Tibial nerve (tissue), 4 donors: ENCODE measurements at regions not wholly inside any gene's neighbourhood (a gene's known extent, or its start where the extent isn't known, plus 50 kb on each side); places are given as distances from the start of the nearest gene placed in this dataset.

Experiments used
- DNase-seq, 2 donors: peaks; one replicate each; pipeline ENCODE4 v3.0.0-alpha.2; 2019; ENCODE audit warnings: low spot score in 2 of 2
- H3K27ac ChIP-seq, 4 donors: fragments of 200-600 bp; sonication (generic) in 3 of 4; one replicate each; pipeline ENCODE4 v1.5.1; 2017 to 2019; ENCODE audit warnings: mild to moderate bottlenecking in 1 of 4
- H3K27me3 ChIP-seq, 2 donors: fragments of 200-600 bp; sonication (generic) in 1 of 2; one replicate each; pipeline versions ENCODE4 v1.5.1 to v1.6.0; 2017 to 2019
- H3K36me3 ChIP-seq, 3 donors: fragments of 200-600 bp; sonication (generic); one replicate each; pipeline ENCODE4 v1.5.1; 2018 to 2019
- H3K4me1 ChIP-seq, 4 donors: fragments of 200-600 bp; sonication (generic) in 3 of 4; one replicate each; pipeline ENCODE4 v1.5.1; 2017 to 2019
- H3K4me3 ChIP-seq, 4 donors: fragments of 200-600 bp; sonication (generic) in 3 of 4; one replicate each; pipeline ENCODE4 v1.5.1; 2017 to 2019; ENCODE audit warnings: mild to moderate bottlenecking in 1 of 4, moderate library complexity in 1 of 4
- H3K9me3 ChIP-seq, 4 donors: fragments of 200-600 bp; sonication (generic) in 3 of 4; one replicate each; pipeline ENCODE4 v1.5.1; 2017 to 2019
- EP300 ChIP-seq, 2 donors: sonication (generic); formaldehyde crosslinking; IDR thresholded peaks; one replicate each; pipeline ENCODE4 v1.6.1; 2017; ENCODE audit warnings: antibody characterized with exemption in 2 of 2, mild to moderate bottlenecking in 1 of 2
- POLR2A ChIP-seq, 2 donors: fragments of 450-650 bp; IDR thresholded peaks; one replicate each; pipeline ENCODE4 v1.6.1; 2017; ENCODE audit warnings: antibody characterized with exemption in 2 of 2, mild to moderate bottlenecking in 2 of 2, moderate library complexity in 2 of 2
- WGBS, 2 donors: methylation state at CpG; one replicate each; pipeline ENCODE4 v1.1.5; 2018; 5-methylcytosine and 5-hydroxymethylcytosine counted together
- TF ChIP-seq, protein P1 (sequence below), 5 experiments: fragments of 200-600 bp in 3 of 5; fragments of 450-650 bp in 2 of 5; sonication (generic) in 3 of 5; IDR thresholded peaks; one replicate each; pipeline ENCODE4 v1.5.1; 2016 to 2019; ENCODE audit warnings: antibody characterized with exemption in 5 of 5, mild to moderate bottlenecking in 3 of 5, moderate library complexity in 2 of 5

DNA sequence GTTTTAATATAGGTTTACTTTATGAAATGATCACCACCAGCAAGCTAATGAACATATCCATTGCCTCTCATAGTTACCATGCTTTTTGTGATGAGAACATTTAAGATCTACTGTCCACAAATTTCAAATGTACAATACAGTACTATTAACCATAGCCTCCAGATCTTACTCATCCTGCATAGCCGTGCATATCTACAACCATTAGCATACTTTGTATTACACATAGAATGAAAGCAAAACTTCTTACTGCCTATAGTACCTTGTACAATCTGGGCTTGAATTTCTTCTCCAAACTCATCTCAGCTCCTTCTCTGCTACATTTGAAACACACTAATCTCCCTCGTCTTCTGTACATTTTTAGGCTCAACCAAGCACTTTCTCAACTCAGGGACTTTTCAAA, 510.6 kb downstream of the PRR16 start:
- no peaks in the 10 kb centered on the region for H3K36me3 ChIP-seq
- H3K4me1 ChIP-seq, result no peaks in the 10 kb centered on the region
- no peak overlapping the region for H3K27ac ChIP-seq
- no peaks in the 10 kb centered on the region for H3K9me3 ChIP-seq
- no peaks in the 10 kb centered on the region for H3K27me3 ChIP-seq
- no peak for DNase-seq
- WGBS, 2 donors, result 83 to 91% methylated on average over 2 of the region's 2 CpGs
- no peak overlapping the region for H3K4me3 ChIP-seq
- TF ChIP-seq POLR2A (IDR thresholded peaks at IDR 0.05), result no peak
- TF ChIP-seq, protein P1, sequence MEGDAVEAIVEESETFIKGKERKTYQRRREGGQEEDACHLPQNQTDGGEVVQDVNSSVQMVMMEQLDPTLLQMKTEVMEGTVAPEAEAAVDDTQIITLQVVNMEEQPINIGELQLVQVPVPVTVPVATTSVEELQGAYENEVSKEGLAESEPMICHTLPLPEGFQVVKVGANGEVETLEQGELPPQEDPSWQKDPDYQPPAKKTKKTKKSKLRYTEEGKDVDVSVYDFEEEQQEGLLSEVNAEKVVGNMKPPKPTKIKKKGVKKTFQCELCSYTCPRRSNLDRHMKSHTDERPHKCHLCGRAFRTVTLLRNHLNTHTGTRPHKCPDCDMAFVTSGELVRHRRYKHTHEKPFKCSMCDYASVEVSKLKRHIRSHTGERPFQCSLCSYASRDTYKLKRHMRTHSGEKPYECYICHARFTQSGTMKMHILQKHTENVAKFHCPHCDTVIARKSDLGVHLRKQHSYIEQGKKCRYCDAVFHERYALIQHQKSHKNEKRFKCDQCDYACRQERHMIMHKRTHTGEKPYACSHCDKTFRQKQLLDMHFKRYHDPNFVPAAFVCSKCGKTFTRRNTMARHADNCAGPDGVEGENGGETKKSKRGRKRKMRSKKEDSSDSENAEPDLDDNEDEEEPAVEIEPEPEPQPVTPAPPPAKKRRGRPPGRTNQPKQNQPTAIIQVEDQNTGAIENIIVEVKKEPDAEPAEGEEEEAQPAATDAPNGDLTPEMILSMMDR (IDR thresholded peaks at IDR 0.05), result no peak
- no peak for TF ChIP-seq EP300 (IDR thresholded peaks at IDR 0.05)

DNA sequence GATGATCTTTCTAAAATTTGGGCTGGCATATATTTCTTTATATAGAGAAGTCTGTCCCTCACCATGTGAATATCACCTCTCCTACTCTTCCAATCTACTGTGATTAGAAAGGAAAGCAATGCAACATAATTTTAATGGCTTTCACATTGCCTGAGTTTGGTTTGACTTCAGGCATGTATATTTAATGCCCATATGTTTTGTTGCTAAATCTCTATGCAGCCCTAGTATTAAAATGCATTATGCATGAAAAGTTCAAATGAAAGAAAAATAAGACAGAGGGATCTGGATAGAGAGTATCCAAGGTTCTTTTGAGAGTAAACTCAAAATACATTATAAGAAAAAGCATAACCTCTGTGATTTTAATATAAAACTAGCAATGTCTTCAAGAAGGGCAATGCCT, 518.3 kb downstream of the PRR16 start:
- TF ChIP-seq, protein P1 (IDR thresholded peaks at IDR 0.05), result no peak
- TF ChIP-seq EP300 (IDR thresholded peaks at IDR 0.05) (no peak), POLR2A (IDR thresholded peaks at IDR 0.05) (no peak)
- H3K4me1 ChIP-seq, result no peaks in the 10 kb centered on the region
- H3K9me3 ChIP-seq, result no peaks in the 10 kb centered on the region

DNA sequence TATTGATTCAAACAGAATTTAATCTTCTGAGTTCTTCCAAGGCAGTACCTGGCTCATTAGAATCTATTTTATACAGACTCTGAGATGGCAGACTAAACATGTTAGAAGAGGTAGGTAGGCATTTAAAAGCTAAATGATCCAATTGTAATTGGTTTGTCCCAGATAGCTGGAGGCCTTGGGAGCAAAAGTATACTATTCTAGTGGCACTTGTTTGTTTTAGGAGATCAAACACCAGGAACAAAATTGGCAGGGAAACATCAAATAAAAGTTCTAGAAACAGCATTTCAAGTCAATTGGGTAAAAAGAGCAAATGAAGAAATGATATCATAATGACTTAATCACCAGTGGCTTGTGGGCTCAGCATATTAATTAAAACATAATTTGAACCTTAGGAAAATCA, 521.4 kb downstream of the PRR16 start:
- no peak for DNase-seq
- no peak overlapping the region for H3K4me3 ChIP-seq
- no peak overlapping the region for H3K27ac ChIP-seq
- H3K9me3 ChIP-seq, result no peaks in the 10 kb centered on the region
- TF ChIP-seq, protein P1 (IDR thresholded peaks at IDR 0.05), result no peak
- TF ChIP-seq EP300 (IDR thresholded peaks at IDR 0.05) (no peak), POLR2A (IDR thresholded peaks at IDR 0.05) (no peak)
- no peaks in the 10 kb centered on the region for H3K4me1 ChIP-seq
- H3K36me3 ChIP-seq, result no peaks in the 10 kb centered on the region
- no peaks in the 10 kb centered on the region for H3K27me3 ChIP-seq

More for the DNA sequence above, 518.3 kb downstream of the PRR16 start:
- no peak overlapping the region for H3K27ac ChIP-seq
- H3K36me3 ChIP-seq, result no peaks in the 10 kb centered on the region
- DNase-seq, result no peak
- no peak overlapping the region for H3K4me3 ChIP-seq
- H3K27me3 ChIP-seq, result no peaks in the 10 kb centered on the region

DNA sequence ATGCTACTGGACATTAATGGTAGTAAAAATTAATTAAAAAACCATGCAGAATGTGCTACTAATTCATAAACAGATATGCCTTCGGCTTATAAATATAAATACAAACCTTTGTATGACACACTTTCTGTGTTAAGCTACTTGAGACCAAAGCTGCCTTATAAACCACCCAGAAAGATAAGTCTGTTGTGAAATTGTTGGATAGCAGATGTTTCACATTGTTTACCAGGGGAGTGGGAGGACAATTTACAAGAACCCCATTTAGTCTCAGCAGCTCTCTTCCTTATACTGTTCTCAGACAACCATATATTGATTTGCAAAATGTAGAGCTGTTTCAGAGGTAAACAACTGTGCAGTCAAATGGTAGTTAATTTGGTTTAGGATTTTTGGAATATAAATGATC, 524.4 kb downstream of the PRR16 start:
- WGBS, 2 donors, result 44% methylated on average over 1 of the region's 1 CpG
- Histone ChIP-seq H3K4me1 (no peaks in the 10 kb centered on the region), H3K9me3 (no peaks in the 10 kb centered on the region), H3K36me3 (no peaks in the 10 kb centered on the region), H3K27me3 (no peaks in the 10 kb centered on the region), H3K27ac (no peak overlapping the region), H3K4me3 (no peak overlapping the region)
- TF ChIP-seq, protein P1 (IDR thresholded peaks at IDR 0.05), result no peak
- TF ChIP-seq EP300 (IDR thresholded peaks at IDR 0.05), result no peak
- TF ChIP-seq POLR2A (IDR thresholded peaks at IDR 0.05), result no peak
- no peak for DNase-seq

DNA sequence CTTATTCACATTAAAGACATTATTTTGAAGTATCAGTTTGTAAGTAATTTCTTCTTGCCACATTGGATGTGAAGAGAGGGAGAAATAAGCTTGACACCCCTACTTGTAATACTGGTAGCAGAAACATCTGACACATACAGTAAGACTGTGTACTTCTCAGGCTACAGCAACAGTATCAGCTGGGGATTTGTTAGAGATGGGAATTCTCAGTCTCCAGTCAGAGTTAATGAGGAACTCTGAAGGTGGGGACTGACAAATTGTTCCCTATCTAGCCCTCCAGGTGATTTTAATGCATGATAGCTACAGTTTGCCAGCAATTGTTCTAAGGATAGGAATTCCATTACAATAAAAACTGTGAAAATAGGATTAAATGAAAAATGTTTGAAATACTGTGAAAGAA, 524.8 kb downstream of the PRR16 start:
- no peak for DNase-seq
- TF ChIP-seq, protein P1 (IDR thresholded peaks at IDR 0.05), result no peak
- TF ChIP-seq POLR2A (IDR thresholded peaks at IDR 0.05), result no peak
- TF ChIP-seq EP300 (IDR thresholded peaks at IDR 0.05), result no peak
- Histone ChIP-seq H3K4me1 (no peaks in the 10 kb centered on the region), H3K4me3 (no peak overlapping the region), H3K27me3 (no peaks in the 10 kb centered on the region), H3K9me3 (no peaks in the 10 kb centered on the region), H3K36me3 (no peaks in the 10 kb centered on the region), H3K27ac (no peak overlapping the region)
